HG03521 (cell line): ENCODE measurements at regions not wholly inside any gene's neighbourhood (a gene's known extent, or its start where the extent isn't known, plus 50 kb on each side); places are given as distances from the start of the nearest gene placed in this dataset.
"Not testable (repeated sequence)": the region's sequence is repeated elsewhere in the genome, so short reads cannot be mapped to it uniquely, and the experiment has no call there.

Source experiments
- ATAC-seq: cut with Tn5 transposase; IDR thresholded peaks from one replicate; pipeline ENCODE4 v1.9.1; 2021; ENCODE audit warnings: mild to moderate bottlenecking, moderate library complexity; ENCODE audit not compliant: unreplicated experiment

DNA sequence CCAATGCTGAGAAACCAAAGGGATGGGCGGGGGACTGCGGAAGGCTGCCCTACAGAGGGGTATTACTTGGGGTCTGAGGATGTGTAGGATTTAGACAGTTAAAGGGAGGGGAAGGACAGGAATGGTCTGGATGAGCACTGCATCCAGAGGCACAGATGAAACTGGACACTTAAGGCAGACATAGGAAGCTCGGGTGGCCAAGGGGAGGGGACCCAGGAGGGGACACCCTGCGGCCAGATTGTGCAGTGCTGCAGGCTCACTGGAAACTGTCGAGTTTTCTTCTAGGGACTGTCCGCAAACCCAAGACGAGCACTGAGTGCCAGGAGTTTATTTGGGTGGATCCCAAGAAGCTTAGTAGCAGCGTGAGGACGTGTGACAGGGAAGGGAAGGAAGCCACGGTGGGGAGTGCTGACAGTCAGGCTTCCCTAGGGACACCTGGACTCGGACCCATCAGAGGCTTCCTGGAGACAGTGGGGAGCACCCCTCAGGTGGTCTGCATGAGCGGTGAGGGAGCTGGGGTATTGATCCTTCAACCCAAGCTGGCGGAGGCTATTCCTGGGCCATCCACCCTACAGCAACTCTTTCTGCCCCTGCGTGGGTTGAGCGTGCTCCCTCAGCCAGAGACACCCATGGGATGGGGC lies 278.7 kb downstream of the FOXL1 start:
- ATAC-seq = no peak

- no peak for ATAC-seq
These were observed 279.5 kb downstream of the FOXL1 start for GRCh38 chr16:86857807-86858206.

DNA sequence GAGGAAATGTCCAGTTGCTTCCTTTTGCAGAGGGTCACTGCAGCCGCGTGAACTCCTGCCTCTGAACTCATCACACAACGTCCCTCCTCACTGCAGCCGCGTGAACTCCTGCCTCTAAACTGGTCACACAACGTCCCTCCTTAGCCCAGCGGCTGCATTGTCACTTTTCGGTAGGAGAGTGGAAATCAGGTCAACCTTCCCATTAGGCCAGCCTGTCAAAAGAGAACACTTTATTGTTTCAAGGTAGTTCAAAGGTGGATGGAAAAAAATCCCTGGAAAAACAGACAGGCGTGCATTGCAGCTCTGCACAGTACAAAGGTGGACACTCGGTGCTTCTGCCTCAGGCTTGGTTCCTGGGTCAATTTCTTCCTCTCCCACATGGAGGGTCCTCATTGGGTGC lies 280.2 kb downstream of the FOXL1 start:
- no peak for ATAC-seq

- not testable (repeated sequence) for ATAC-seq
These were observed 283.0 kb downstream of the FOXL1 start for GRCh38 chr16:86861270-86861858.

GRCh38 chr16:86862595-86863280 lies 284.4 kb downstream of the FOXL1 start:
- no peak for ATAC-seq

- ATAC-seq = no peak
These were observed 285.3 kb downstream of the FOXL1 start for GRCh38 chr16:86863609-86864008.

DNA sequence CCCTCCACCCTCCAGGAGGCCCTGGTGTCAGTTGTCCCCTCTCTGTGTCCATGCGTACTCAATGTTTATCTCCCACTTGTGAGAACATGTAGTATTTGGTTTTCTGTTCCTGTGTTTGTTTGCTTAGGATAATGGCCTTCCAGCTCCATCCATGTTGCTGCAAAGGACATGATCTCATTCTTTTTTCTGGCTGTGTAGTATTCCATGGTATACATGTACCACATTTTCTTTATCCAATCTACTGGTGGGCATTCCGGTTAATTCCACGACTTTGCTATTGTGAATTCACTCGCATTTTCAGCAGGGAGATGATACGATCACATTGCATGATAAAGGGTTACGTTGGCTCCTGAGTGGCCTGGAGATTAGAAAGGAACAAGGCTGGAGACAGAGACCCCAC lies 286.2 kb downstream of the FOXL1 start:
- no peak for ATAC-seq

- ATAC-seq = no peak
These were observed 287.7 kb downstream of the FOXL1 start for GRCh38 chr16:86865851-86866662.

GRCh38 chr16:86866986-86867722 lies 288.8 kb downstream of the FOXL1 start:
- no peak for ATAC-seq

DNA sequence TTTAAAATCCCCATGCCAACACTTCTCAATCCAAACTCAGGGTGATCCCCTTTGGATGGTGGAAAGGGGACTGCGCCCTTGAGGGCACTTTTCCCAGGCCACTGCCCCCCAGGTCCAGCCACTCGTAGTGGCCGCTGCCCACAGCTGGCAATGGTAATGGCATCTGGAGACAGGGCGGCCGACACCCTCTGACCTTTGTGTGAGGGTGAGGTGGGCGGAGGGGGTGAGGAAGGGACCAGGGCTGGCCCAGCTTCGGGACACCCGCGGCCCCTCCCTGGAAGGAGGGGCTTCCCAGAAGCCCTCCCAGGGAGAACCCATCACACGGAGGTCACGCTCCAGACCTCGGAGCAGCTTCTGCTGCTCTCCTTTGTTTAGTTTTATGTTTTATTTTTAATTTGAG lies 289.7 kb downstream of the FOXL1 start:
- ATAC-seq = no peak

- ATAC-seq = no peak
These were observed 290.4 kb downstream of the FOXL1 start for GRCh38 chr16:86868786-86869185.

DNA sequence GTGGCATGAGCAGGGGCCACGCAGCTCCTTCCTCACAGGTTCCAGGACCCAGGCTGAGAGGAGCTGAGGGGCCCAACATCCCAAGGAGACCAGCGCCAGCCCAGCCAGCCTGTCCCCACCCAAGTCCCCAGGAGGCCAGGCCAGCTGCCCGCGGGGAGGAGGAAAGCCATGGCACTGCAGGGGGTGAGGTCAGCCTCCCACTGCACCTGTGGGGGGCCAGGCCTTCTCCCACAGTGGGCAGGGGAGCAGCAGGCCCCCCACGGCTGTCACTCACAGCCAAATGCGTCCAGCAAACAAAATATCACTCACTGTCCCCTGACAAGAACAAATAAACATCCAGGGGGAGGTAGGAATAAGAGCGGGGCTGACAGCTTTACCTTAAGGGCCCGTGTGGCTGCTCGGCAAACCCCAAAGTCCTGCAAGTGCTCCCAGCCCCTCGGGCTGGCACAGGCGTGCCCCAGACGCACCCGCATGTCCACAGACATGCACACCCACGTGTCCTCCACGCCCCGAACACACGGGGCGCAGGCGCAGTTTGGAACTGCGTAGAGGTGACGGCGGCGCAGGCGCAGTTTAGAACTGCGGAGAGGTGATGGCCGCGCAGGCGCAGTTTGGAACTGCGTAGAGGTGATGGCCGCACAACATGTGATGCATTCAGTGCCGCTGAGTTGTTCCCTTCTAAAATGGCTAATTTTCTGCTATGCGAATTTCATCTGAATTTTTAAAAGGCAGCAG lies 291.1 kb downstream of the FOXL1 start:
- ATAC-seq = no peak

DNA sequence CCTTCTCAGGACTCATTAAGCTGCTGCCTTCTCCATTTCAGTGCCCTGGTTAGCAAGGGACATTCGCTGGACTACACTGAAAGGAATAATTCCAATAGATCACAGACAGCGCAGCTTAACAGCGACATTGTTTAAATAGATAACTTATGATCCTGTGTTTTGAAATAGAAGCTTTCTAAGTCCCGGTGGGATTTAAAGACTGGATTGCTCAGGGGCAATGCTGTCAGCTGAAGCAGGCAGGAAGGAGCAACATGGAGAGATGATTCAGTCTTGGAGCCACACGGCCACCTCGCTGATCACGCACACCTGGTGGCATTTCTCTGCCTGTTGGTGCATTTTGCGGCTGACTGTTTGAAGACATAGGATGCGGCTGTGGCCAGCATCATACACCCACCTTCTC lies 292.0 kb downstream of the FOXL1 start:
- no peak for ATAC-seq

- no peak for ATAC-seq
These were observed 293.8 kb downstream of the FOXL1 start for GRCh38 chr16:86872131-86872530.

DNA sequence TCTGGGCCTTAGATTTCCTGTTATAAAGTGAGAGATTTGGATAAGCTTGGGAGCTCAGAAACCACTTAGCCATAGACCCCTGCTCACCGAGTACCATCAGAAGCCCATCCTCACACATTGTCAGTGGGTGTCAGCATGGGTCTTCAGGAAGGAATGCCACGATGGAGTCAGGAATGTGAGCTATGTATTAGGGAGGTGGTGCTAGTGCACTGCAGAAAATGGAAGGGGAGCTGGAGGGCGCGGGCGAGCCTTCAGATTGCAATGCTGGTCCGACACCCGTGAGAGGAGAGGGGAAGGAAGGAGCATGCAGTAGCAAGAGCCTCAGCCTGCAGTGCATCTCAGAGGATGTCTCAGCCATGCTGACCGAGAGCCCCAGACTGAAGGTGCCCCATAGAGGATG lies 294.5 kb downstream of the FOXL1 start:
- ATAC-seq = no peak

- no peak for ATAC-seq
These were observed 295.8 kb downstream of the FOXL1 start for GRCh38 chr16:86874141-86874540.

DNA sequence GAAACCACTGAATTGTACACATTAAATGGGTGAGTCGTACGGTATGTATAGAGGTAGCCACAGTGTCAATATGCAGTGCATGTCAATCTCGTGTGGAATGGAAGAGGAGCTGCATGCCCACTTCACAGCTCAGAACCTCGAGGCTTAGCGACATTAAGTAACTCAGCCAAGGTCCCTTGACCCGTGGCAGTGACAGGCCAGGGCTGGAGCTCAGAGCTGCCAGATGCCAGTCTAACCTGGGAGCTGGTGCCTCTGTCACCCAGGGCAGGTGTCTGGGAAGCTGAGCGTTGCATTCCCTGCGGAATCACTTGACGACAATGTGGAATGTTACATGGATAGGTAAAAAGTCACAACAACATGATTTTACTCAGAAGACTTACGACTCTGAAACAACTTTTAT lies 298.1 kb downstream of the FOXL1 start:
- no peak for ATAC-seq

DNA sequence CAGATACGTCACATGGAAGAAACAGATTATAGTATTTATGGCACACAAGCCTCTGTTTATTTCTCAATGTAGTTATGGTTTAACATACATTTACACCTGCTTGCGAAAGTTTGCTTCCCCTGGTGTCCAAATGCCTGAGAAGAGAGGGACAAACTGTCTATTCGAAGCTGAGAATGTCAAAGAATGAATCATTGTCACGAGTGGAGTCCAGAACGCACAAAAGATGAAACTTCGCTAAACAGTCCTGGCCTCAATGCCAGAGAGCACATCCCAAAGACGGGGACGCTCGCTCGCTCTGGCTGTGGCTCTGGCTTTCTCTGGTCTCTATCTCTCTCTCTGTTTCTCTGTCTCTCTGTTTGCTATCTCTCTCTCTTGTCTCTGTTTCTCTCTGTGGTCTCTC lies 298.8 kb downstream of the FOXL1 start:
- ATAC-seq = no peak

GRCh38 chr16:86877835-86878234 lies 299.5 kb downstream of the FOXL1 start:
- no peak for ATAC-seq
